ENCODE measurements at regions not wholly inside any gene's neighbourhood (a gene's known extent, or its start where the extent isn't known, plus 50 kb on each side); places are given as distances from the start of the nearest gene placed in this dataset.

- Histone ChIP-seq H3K4me3 (no peak overlapping the region), H3K36me3 (no peaks in the 10 kb centered on the region), H3K9me3 (peaks cover 0 to 18% (median 6%) of the 10 kb centered on the region in 8 donors), H3K27ac (no peak overlapping the region), H3K27me3 (replicated peaks in 1 of 7) (no peaks in the 10 kb centered on the region), H3K4me1 (no peaks in the 10 kb centered on the region)
- intact Hi-C loops (cut with DNase I; ENCODE audit: low total_unique reads) = no loop called here
- DNase-seq = peak; percentile 48
- WGBS, 5 donors = 75 to 90% (median 87%) methylated on average over 10 to 17 of the region's 17 CpGs
- TF ChIP-seq POLR2A (IDR thresholded peaks at IDR 0.05) = no peak
Observed at GRCh38 chr6:94511502-94512088, 1065.7 kb upstream of the MANEA start.

- WGBS, 5 donors = 71 to 87% (median 79%) methylated on average over 17 to 18 of the region's 18 CpGs
- Histone ChIP-seq H3K27me3 (replicated peaks in 1 of 7) (no peaks in the 10 kb centered on the region), H3K36me3 (no peaks in the 10 kb centered on the region), H3K27ac (no peak overlapping the region), H3K4me3 (no peak overlapping the region), H3K9me3 (peaks cover 0 to 12% (median 3%) of the 10 kb centered on the region in 8 donors), H3K4me1 (no peaks in the 10 kb centered on the region)
- no peak for TF ChIP-seq POLR2A (IDR thresholded peaks at IDR 0.05)
- no peak for TF ChIP-seq POLR2AphosphoS5 (IDR thresholded peaks at IDR 0.05)
- TF ChIP-seq CTCF (IDR thresholded peaks at IDR 0.05 in 8 of 11, conservative IDR thresholded peaks at IDR 0.05 in 3 of 11) = no peak
- intact Hi-C loops (cut with DNase I; ENCODE audit: low total_unique reads) = no loop called here
- DNase-seq = peak; percentile 73
Observed at GRCh38 chr6:94510877-94511276, 1066.5 kb upstream of the MANEA start.

- H3K36me3 ChIP-seq = no peaks in the 10 kb centered on the region
- no peak for DNase-seq
- H3K4me1 ChIP-seq = no peaks in the 10 kb centered on the region
- TF ChIP-seq POLR2A (IDR thresholded peaks at IDR 0.05) (no peak), CTCF (IDR thresholded peaks at IDR 0.05 in 8 of 11, conservative IDR thresholded peaks at IDR 0.05 in 3 of 11) (no peak), POLR2AphosphoS5 (IDR thresholded peaks at IDR 0.05) (no peak)
- intact Hi-C loops (cut with DNase I; ENCODE audit: low total_unique reads) = no loop called here
- 41 to 61% (median 50%) methylated on average over 2 of the region's 2 CpGs for WGBS, 5 donors
- H3K27ac ChIP-seq = no peak overlapping the region
- no peaks in the 10 kb centered on the region for H3K9me3 ChIP-seq
- H3K27me3 ChIP-seq (replicated peaks in 1 of 7) = no peaks in the 10 kb centered on the region
- H3K4me3 ChIP-seq = no peak overlapping the region
Observed at GRCh38 chr6:94501516-94501915, 1075.8 kb upstream of the MANEA start.

- Histone ChIP-seq H3K9me3 (no peaks in the 10 kb centered on the region), H3K36me3 (no peaks in the 10 kb centered on the region), H3K4me3 (no peak overlapping the region), H3K4me1 (no peaks in the 10 kb centered on the region), H3K27me3 (replicated peaks in 1 of 7) (no peaks in the 10 kb centered on the region), H3K27ac (no peak overlapping the region)
- intact Hi-C loops (cut with DNase I; ENCODE audit: low total_unique reads) = no loop called here
- no peak for TF ChIP-seq POLR2AphosphoS5 (IDR thresholded peaks at IDR 0.05)
- no peak for TF ChIP-seq CTCF (IDR thresholded peaks at IDR 0.05 in 8 of 11, conservative IDR thresholded peaks at IDR 0.05 in 3 of 11)
- TF ChIP-seq POLR2A (IDR thresholded peaks at IDR 0.05) = no peak
- no peak for DNase-seq
Observed at GRCh38 chr6:94498099-94498498, 1078.7 kb upstream of the EPHA7 start.

GRCh38 chr6:94494500-94494899 is 1075.1 kb upstream of the EPHA7 start:
- Histone ChIP-seq H3K27ac (no peak overlapping the region), H3K4me3 (no peak overlapping the region), H3K36me3 (no peaks in the 10 kb centered on the region), H3K4me1 (no peaks in the 10 kb centered on the region), H3K27me3 (replicated peaks in 1 of 7) (no peaks in the 10 kb centered on the region), H3K9me3 (no peaks in the 10 kb centered on the region)
- no peak for DNase-seq
- WGBS, 5 donors = 81 to 91% (median 85%) methylated on average over 1 of the region's 1 CpG
- TF ChIP-seq CTCF (IDR thresholded peaks at IDR 0.05 in 8 of 11, conservative IDR thresholded peaks at IDR 0.05 in 3 of 11) (no peak), POLR2A (IDR thresholded peaks at IDR 0.05) (no peak), POLR2AphosphoS5 (IDR thresholded peaks at IDR 0.05) (no peak)
- intact Hi-C loops (cut with DNase I; ENCODE audit: low total_unique reads) = no loop called here
